ENCODE measurements at regions not wholly inside any gene's neighbourhood (a gene's known extent, or its start where the extent isn't known, plus 50 kb on each side); places are given as distances from the start of the nearest gene placed in this dataset.
"Not testable (repeated sequence)": the region's sequence is repeated elsewhere in the genome, so short reads cannot be mapped to it uniquely, and the experiment has no call there.

DNA sequence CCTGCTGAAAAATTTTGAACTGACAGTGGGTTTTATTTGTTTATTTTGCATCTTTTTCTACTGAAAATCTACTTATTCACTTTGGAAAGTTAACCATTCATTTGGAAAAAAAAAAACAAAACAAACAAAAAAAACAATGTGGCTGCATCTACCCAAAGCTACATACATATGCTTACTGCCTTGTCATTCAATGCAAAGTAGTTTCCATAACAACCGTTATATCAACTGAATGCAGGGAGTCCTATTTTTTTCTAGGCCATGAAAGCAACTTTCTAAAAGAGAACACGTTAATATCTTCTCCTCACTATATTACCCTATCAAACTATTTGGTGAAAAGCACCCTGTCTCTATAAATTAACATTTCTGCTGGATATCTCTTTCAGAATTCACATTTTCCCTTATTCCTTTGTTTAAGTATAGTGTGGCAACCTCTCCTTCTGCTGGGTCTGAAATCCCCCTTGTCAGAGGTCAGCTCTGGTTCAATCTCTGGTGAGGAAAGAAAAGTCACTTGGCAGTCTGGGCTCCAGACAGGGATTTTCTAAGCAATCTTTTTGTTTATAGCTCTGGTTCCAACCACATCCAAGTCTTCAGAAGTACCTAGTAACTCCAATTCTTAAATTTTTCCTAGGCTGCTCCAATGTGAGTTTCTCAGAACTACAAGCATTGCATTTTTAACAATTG lies 528.4 kb upstream of the TOM1L1 start:
- no peak for FAIRE-seq
- DNase-seq (ENCODE audit: insufficient read length) = no peak
- no peak for TF ChIP-seq POLR2AphosphoS5 (IDR thresholded peaks at IDR 0.05; ENCODE audit: low read depth, low read length)
- no peak for TF ChIP-seq TAF1 (IDR thresholded peaks at IDR 0.05; ENCODE audit: borderline replicate concordance, low read depth, low read length)
- no peak for TF ChIP-seq POLR2A (IDR thresholded peaks at IDR 0.05; ENCODE audit: low read depth, low read length)

DNA sequence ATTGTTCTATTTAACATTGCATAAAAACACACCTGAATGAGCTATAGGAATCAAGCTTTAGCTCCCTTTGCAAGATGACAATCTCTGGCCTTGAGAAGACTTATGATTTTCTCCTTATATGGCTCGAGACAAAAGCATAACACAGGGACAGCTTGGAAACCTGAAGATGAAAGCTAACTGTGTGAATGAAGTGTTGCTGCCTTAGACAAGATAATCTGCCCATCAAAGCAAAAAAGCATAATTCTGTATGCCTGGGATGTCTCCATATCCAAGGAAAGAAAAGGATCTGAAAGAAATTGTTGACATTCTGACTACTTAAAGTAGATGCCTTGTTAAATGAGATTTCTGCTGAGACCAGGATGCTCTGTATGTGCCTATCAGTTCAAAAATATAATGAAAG lies 526.7 kb upstream of the TOM1L1 start:
- FAIRE-seq (no peak), DNase-seq (ENCODE audit: insufficient read length) (no peak)
- no peak for TF ChIP-seq POLR2A (IDR thresholded peaks at IDR 0.05; ENCODE audit: low read depth, low read length)
- no peak for TF ChIP-seq TAF1 (IDR thresholded peaks at IDR 0.05; ENCODE audit: borderline replicate concordance, low read depth, low read length)
- TF ChIP-seq POLR2AphosphoS5 (IDR thresholded peaks at IDR 0.05; ENCODE audit: low read depth, low read length) = no peak

DNA sequence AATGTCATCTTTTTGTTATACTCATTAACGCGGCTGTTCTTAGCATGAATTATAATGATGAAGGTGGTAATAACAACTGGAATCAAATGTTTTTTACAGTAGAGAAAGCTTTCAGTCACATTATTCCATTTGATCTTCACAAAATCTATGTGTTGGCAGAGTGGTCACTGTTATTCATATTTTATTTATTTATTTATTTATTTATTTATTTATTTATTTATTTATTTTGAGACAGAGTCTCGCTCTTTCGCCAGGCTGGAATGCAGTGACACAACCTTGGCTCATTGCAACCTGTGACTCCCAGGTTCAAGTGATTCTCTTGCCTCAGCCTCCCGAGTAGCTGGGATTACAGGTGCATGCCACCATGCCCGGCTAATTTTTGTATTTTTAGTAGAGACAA lies 524.2 kb upstream of the TOM1L1 start:
- not testable (repeated sequence) for FAIRE-seq; DNase-seq (ENCODE audit: insufficient read length)

DNA sequence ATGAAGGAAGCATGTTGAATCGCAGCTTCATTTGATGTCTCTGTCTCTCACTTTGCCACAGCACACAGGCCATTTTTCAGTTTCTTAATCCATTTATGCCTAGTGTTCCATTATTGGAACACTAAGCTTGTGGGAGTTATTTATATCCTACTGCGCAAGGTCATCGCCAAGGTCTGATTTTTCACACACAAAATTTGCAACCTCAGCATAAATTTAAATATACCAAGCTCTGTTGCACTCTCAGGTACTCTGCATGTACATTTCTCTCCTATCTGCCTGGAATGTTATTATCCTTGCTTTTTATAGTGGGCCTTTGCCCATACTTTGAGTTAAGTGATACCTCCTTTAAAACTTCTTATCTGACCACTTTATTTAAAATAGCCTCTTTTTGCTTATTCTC lies 519.2 kb upstream of the TOM1L1 start:
- DNase-seq (ENCODE audit: insufficient read length) (no peak), FAIRE-seq (no peak)
- TF ChIP-seq POLR2AphosphoS5 (IDR thresholded peaks at IDR 0.05; ENCODE audit: low read depth, low read length) (no peak), POLR2A (IDR thresholded peaks at IDR 0.05; ENCODE audit: low read depth, low read length) (no peak), TAF1 (IDR thresholded peaks at IDR 0.05; ENCODE audit: borderline replicate concordance, low read depth, low read length) (no peak)

DNA sequence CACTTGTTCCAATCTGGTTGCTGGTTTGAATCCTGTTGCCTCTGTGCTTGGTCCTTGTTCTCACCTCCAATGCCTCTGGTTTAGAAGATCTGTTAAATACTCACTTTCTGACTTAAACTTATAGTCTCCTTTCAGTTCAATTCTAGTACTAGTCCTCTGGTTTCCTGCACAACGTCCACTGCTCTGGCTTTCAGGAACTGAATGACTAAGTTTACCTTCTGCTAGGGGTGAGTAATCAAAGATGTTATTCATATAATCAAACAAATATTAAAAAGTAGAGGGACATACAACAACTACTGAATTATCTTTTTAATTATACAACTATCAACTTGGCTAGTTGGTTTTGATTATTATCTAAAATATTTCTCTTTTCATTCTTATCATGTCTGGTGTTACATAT lies 496.4 kb upstream of the TOM1L1 start:
- TF ChIP-seq TAF1 (IDR thresholded peaks at IDR 0.05; ENCODE audit: borderline replicate concordance, low read depth, low read length) (no peak), POLR2AphosphoS5 (IDR thresholded peaks at IDR 0.05; ENCODE audit: low read depth, low read length) (no peak), POLR2A (IDR thresholded peaks at IDR 0.05; ENCODE audit: low read depth, low read length) (no peak)
- no peak for DNase-seq (ENCODE audit: insufficient read length)
- no peak for FAIRE-seq

DNA sequence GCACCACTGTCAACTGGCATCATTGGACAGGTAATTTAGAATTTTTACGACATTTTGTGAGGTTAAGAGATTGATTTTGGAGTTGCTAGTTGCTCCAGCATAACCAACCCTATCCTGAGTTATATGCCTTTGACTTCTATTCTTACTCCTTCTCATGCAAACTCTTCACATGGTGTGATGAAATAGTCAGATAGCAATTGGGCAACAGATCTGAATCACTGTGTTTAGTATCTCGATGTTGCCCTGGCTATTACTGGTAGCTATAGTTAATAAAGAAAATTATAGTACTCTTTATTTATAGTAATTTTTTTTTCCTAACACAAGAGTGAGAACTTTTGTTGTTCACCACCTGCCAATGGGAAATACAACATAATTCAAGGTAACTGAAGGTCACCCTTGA lies 494.8 kb upstream of the TOM1L1 start:
- FAIRE-seq = no peak
- no peak for DNase-seq (ENCODE audit: insufficient read length)
- TF ChIP-seq POLR2AphosphoS5 (IDR thresholded peaks at IDR 0.05; ENCODE audit: low read depth, low read length) = no peak
- no peak for TF ChIP-seq TAF1 (IDR thresholded peaks at IDR 0.05; ENCODE audit: borderline replicate concordance, low read depth, low read length)
- TF ChIP-seq POLR2A (IDR thresholded peaks at IDR 0.05; ENCODE audit: low read depth, low read length) = no peak

DNA sequence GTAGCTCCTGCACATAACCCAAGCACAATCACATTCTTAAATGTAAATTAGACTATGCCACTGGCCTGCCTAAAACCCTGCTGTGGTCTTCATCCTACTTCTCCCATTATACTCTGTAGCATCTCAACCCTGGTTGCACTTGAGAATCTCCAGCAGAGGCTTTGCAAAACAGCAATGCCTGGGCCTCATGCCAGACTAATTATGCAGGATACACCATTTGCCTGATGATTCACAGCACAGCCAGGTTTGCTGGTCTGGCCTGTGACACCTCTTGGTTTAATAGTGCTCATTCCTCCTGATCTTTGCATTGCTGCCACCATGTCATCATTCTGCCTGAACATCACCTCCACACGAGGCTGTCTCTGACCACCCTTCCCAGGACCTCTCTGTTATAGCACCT lies 491.9 kb upstream of the TOM1L1 start:
- FAIRE-seq = no peak
- TF ChIP-seq POLR2A (IDR thresholded peaks at IDR 0.05; ENCODE audit: low read depth, low read length) (no peak), TAF1 (IDR thresholded peaks at IDR 0.05; ENCODE audit: borderline replicate concordance, low read depth, low read length) (no peak), POLR2AphosphoS5 (IDR thresholded peaks at IDR 0.05; ENCODE audit: low read depth, low read length) (no peak)
- no peak for DNase-seq (ENCODE audit: insufficient read length)

DNA sequence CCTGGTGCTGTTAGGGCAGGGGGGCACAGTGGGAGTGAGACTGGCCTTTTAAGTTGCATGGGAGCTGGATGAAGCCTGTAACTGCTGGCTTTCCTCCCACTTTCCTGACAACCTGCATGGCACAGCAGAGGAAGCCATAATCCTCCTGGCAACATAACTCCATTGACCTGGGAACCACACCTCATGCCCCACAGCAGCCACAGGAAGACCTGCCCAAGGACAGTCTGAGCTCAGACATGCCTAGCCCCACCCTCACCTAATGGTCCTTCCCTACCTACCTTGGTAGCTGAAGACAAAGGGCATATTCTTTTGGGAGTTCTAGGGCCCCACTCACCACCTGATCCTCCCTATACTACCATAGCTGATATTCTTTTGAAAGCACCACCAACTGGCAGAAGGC lies 482.2 kb upstream of the TOM1L1 start:
- TF ChIP-seq TAF1 (IDR thresholded peaks at IDR 0.05; ENCODE audit: borderline replicate concordance, low read depth, low read length) (no peak), POLR2AphosphoS5 (IDR thresholded peaks at IDR 0.05; ENCODE audit: low read depth, low read length) (no peak), POLR2A (IDR thresholded peaks at IDR 0.05; ENCODE audit: low read depth, low read length) (no peak)
- FAIRE-seq (no peak), DNase-seq (ENCODE audit: insufficient read length) (no peak)

DNA sequence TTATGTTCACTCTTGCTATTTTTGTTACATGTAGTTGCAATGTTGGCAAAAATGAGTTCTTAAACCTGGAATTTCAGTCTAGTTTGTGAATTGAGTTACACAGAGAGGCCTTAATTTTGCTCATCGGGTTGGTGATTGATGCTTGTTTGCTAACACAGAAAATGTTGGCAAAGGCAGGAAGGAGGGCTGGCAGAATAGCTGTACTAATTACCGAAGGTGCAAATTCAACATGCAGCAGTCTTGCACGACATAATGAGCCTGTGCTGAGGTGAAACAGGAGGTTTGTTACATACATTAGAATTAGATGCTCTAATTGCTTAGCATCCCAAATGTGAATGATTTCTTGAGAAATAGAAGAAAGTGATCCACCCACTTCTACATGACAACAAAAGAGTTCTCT lies 475.0 kb upstream of the TOM1L1 start:
- TF ChIP-seq POLR2A (IDR thresholded peaks at IDR 0.05; ENCODE audit: low read depth, low read length) (no peak), TAF1 (IDR thresholded peaks at IDR 0.05; ENCODE audit: borderline replicate concordance, low read depth, low read length) (no peak), POLR2AphosphoS5 (IDR thresholded peaks at IDR 0.05; ENCODE audit: low read depth, low read length) (no peak)
- no peak for DNase-seq (ENCODE audit: insufficient read length)
- no peak for FAIRE-seq

DNA sequence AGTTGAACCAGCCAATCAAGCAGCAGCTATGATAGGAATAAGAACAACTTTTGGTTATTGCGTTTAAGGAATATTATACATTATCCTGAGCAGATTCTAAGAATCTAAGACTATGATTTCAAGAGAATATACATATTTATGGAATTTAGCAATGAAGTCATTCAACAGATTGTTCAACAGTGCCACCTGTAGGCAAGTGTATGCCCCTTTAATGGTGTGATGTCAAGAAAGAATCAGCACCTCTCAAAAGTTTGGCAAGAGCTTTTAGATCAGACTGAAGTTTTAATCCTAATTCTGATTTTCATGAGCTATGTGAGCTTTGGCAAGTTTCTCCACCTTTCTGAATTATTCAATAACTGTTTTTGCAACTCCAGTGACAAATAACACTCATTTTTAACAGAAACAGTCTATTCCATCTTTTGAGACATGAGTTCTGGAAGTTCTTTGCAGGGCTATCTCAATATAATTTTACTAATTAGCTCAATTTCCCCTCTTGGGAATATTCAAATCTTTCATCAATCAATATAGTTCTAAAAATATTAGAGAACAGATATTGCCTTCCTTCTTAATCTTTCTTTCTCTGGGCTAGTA lies 474.3 kb upstream of the TOM1L1 start:
- FAIRE-seq (no peak), DNase-seq (ENCODE audit: insufficient read length) (no peak)
- TF ChIP-seq POLR2A (IDR thresholded peaks at IDR 0.05; ENCODE audit: low read depth, low read length) (no peak), TAF1 (IDR thresholded peaks at IDR 0.05; ENCODE audit: borderline replicate concordance, low read depth, low read length) (no peak), POLR2AphosphoS5 (IDR thresholded peaks at IDR 0.05; ENCODE audit: low read depth, low read length) (no peak)

DNA sequence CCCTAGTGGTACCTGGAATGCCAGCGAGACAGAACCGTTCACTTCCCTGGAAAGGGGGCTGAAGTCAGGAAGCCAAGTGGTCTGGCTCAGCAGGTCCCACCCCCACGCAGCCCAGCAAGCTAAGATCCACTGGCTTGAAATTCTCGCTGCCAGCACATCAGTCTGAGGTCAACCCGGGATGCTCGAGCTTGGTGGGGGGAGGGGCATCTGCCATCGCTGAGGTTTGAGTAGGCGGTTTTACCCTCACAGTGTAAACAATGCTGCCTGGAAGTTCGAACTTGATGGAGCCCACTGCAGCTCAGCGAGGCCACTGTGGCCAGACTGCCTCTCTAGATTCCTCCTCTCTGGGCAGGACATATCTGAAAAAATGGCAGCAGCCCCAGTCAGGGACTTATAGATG lies 464.7 kb upstream of the TOM1L1 start:
- TF ChIP-seq POLR2AphosphoS5 (IDR thresholded peaks at IDR 0.05; ENCODE audit: low read depth, low read length) (no peak), TAF1 (IDR thresholded peaks at IDR 0.05; ENCODE audit: borderline replicate concordance, low read depth, low read length) (no peak), POLR2A (IDR thresholded peaks at IDR 0.05; ENCODE audit: low read depth, low read length) (no peak)
- FAIRE-seq (no peak), DNase-seq (ENCODE audit: insufficient read length) (no peak)

DNA sequence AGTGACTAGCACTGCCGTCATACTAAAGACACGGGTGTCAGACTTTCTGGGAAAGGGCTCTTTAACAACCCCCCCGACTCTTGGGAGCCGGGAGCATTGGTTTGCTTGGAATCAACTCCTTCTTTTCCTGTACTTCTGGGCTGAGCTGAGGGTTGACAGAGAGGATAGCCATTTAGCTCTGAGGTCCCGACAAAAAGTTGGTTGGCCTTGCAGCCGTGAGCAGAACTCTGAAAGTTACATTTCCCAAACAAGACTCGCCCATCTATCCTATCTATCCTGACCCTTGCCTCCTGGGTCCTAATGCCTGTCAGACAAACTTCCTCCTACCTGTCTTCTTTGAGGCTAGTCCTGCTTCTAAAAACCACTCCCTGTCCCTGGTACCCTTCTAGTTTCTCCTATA lies 460.8 kb upstream of the TOM1L1 start:
- FAIRE-seq (no peak), DNase-seq (ENCODE audit: insufficient read length) (no peak)
- TF ChIP-seq POLR2AphosphoS5 (IDR thresholded peaks at IDR 0.05; ENCODE audit: low read depth, low read length) (no peak), POLR2A (IDR thresholded peaks at IDR 0.05; ENCODE audit: low read depth, low read length) (no peak), TAF1 (IDR thresholded peaks at IDR 0.05; ENCODE audit: borderline replicate concordance, low read depth, low read length) (no peak)

All from GM12892 (cell line).